HCT116 (cell line): ENCODE measurements at regions not wholly inside any gene's neighbourhood (a gene's known extent, or its start where the extent isn't known, plus 50 kb on each side); places are given as distances from the start of the nearest gene placed in this dataset.

ENCODE experiments used
- ATAC-seq: fragments of 200-7000 bp; cut with Tn5 transposase; 2 replicates; pipeline ENCODE4 v1.9.1; 2020; ENCODE audit warnings: mild to moderate bottlenecking, moderate library complexity
- BruUV-seq: library from RNA; stranded (reverse); fragments of 400-500 nt; replicated peaks from 2 replicates; lab custom pipeline; 2021; lab: Mats Ljungman, UMichigan
- CTCF ChIA-PET: fragments of 300-600 bp; sonication (Branson Sonifier 250); formaldehyde crosslinking; loops from one replicate; lab custom pipeline; 2021; ENCODE audit warnings: antibody characterized with exemption; lab: Charles Lee
- POLR2A ChIA-PET: fragments of 300-600, 350-600 bp; sonication (Branson Sonifier 250); formaldehyde crosslinking; loops from one replicate; lab custom pipeline; 2021; ENCODE audit warnings: antibody characterized with exemption; lab: Charles Lee
- RAD21 ChIA-PET, 2 experiments: fragments of 300-600 bp; sonication (Branson Sonifier 250); formaldehyde crosslinking; loops; one replicate each; lab custom pipeline; 2023; ENCODE audit warnings: low total read pairs in 2 of 2; ENCODE audit not compliant: uncharacterized antibody in 2 of 2, unreplicated experiment in 2 of 2, low non-redundant PET in 1 of 2; lab: Charles Lee
- DNase-seq: peaks from one replicate; pipeline ENCODE4 v3.0.0-alpha.2; 2010; ENCODE audit warnings: low read depth, low spot score
- H2AFZ ChIP-seq: fragments of 200-600 bp; shearing (Covaris generic), sonication (generic); 2 replicates; pipeline ENCODE4 v1.6.1; 2017; ENCODE audit warnings: low read depth, mixed run types, mixed read lengths, antibody characterized with exemption, low read length; ENCODE audit not compliant: poor library complexity, severe bottlenecking
- H3K27ac ChIP-seq: 2 replicates; pipeline ENCODE4 v1.5.1; 2012; ENCODE audit warnings: low read depth, low read length
- H3K27me3 ChIP-seq: fragments of 200-600 bp; sonication (generic); 2 replicates; pipeline ENCODE4 v1.6.1; 2016; ENCODE audit warnings: mixed run types, low read length, mixed read lengths; ENCODE audit not compliant: insufficient read depth
- H3K36me3 ChIP-seq, 2 experiments: fragments of 200-500 bp in 1 of 2; fragments of 200-600 bp in 1 of 2; sonication (Bioruptor generic) in 1 of 2; sonication (generic) in 1 of 2; 2 replicates each; pipeline versions ENCODE4 v1.5.1 to v1.6.1; 2014 to 2016; ENCODE audit warnings: low read length in 2 of 2, inconsistent platforms in 1 of 2, mixed read lengths in 1 of 2, mixed run types in 1 of 2; ENCODE audit not compliant: insufficient read depth in 2 of 2, control insufficient read depth in 1 of 2
- H3K4me1 ChIP-seq, 2 experiments: fragments of 200-600 bp in 1 of 2; sonication (generic) in 1 of 2; 2 replicates each; pipeline versions ENCODE4 v1.5.1 to v1.6.1; 2012 to 2017; ENCODE audit warnings: low read length in 2 of 2, inconsistent platforms in 1 of 2, mild to moderate bottlenecking in 1 of 2, mixed read lengths in 1 of 2, mixed run types in 1 of 2, moderate library complexity in 1 of 2; ENCODE audit not compliant: insufficient read depth in 2 of 2, control insufficient read depth in 1 of 2
- H3K4me2 ChIP-seq: fragments of 200-600 bp; sonication (generic); 2 replicates; pipeline ENCODE4 v1.6.1; 2017; ENCODE audit warnings: mixed run types, low read length, mixed read lengths
- H3K4me3 ChIP-seq, 2 experiments: fragments of 200-600 bp in 1 of 2; sonication (generic) in 1 of 2; replicated peaks in 1 of 2; 2 replicates each; pipeline ENCODE4 v1.5.1; 2011 to 2016; ENCODE audit warnings: low read length in 2 of 2, control low read depth in 1 of 2, low read depth in 1 of 2, mild to moderate bottlenecking in 1 of 2, mixed read lengths in 1 of 2, mixed run types in 1 of 2
- H3K79me2 ChIP-seq: fragments of 200-600 bp; sonication (generic); 2 replicates; pipeline ENCODE4 v1.6.1; 2017; ENCODE audit warnings: mild to moderate bottlenecking, mixed run types, low read length, moderate library complexity, mixed read lengths; ENCODE audit not compliant: insufficient read depth
- H3K9ac ChIP-seq: fragments of 200-600 bp; sonication (generic); 2 replicates; pipeline ENCODE4 v1.6.1; 2016; ENCODE audit warnings: low read length, mixed read lengths
- H3K9me2 ChIP-seq: fragments of 200-600 bp; sonication (generic), shearing (Covaris generic); 2 replicates; pipeline ENCODE4 v1.6.1; 2017; ENCODE audit warnings: mixed run types, mild to moderate bottlenecking, moderate library complexity; ENCODE audit not compliant: insufficient read depth
- H3K9me3 ChIP-seq, 2 experiments: fragments of 200-500 bp in 1 of 2; fragments of 200-600 bp in 1 of 2; sonication (Bioruptor generic) in 1 of 2; sonication (generic) in 1 of 2; 2 replicates each; pipeline ENCODE4 v1.6.1; 2014 to 2017; ENCODE audit warnings: low read length in 2 of 2, mixed read lengths in 2 of 2, inconsistent platforms in 1 of 2, low read depth in 1 of 2, mild to moderate bottlenecking in 1 of 2, mixed run types in 1 of 2, moderate library complexity in 1 of 2; ENCODE audit not compliant: control insufficient read depth in 1 of 2, insufficient read depth in 1 of 2
- H4K20me1 ChIP-seq: fragments of 200-600 bp; sonication (generic), shearing (Covaris generic); 2 replicates; pipeline ENCODE4 v1.6.1; 2017; ENCODE audit warnings: mixed run types, mild to moderate bottlenecking, moderate library complexity; ENCODE audit not compliant: insufficient read depth
- CBX3 ChIP-seq: IDR thresholded peaks from 2 replicates; pipeline ENCODE4 v1.6.1; 2012; ENCODE audit warnings: low read depth
- CEBPB ChIP-seq: IDR thresholded peaks from 2 replicates; pipeline ENCODE4 v1.6.1; 2012; ENCODE audit warnings: low read depth
- EGR1 ChIP-seq: IDR thresholded peaks from 2 replicates; pipeline ENCODE4 v1.6.1; 2012; ENCODE audit warnings: low read depth
- EZH2phosphoT487 ChIP-seq: fragments of 200-600 bp; IDR thresholded peaks from 2 replicates; pipeline ENCODE4 v1.6.1; 2018; ENCODE audit warnings: antibody characterized with exemption, borderline replicate concordance
- FOSL1 ChIP-seq: IDR thresholded peaks from 2 replicates; pipeline ENCODE4 v1.6.1; 2012; ENCODE audit warnings: low read depth
- JUND ChIP-seq: IDR thresholded peaks from 2 replicates; pipeline ENCODE4 v1.6.1; 2012
- POLR2A ChIP-seq: IDR thresholded peaks from 2 replicates; pipeline ENCODE4 v1.7.0; 2011; ENCODE audit warnings: borderline replicate concordance; ENCODE audit not compliant: insufficient read depth, insufficient read length; ENCODE audit errors: extremely low read depth
- POLR2AphosphoS5 ChIP-seq: IDR thresholded peaks from 2 replicates; pipeline ENCODE4 v1.6.1; 2011; ENCODE audit warnings: mild to moderate bottlenecking, low read depth, low read length, moderate library complexity
- RAD21 ChIP-seq: IDR thresholded peaks from 2 replicates; pipeline ENCODE4 v1.6.1; 2012; ENCODE audit warnings: low read depth, mild to moderate bottlenecking
- SP1 ChIP-seq: IDR thresholded peaks from 2 replicates; pipeline ENCODE4 v1.6.1; 2012; ENCODE audit warnings: low read depth
- SRF ChIP-seq: IDR thresholded peaks from 2 replicates; pipeline ENCODE4 v1.6.1; 2012; ENCODE audit warnings: low read depth
- TCF7L2 ChIP-seq: IDR thresholded peaks from 2 replicates; pipeline ENCODE4 v1.7.0; 2011; ENCODE audit warnings: borderline replicate concordance, inconsistent platforms; ENCODE audit not compliant: insufficient read depth, insufficient read length; ENCODE audit errors: extremely low read depth
- YY1 ChIP-seq: IDR thresholded peaks from 2 replicates; pipeline ENCODE4 v1.6.1; 2011; ENCODE audit warnings: low read length, low read depth, moderate library complexity, mild to moderate bottlenecking; ENCODE audit not compliant: insufficient replicate concordance; ENCODE audit errors: extremely low read depth
- ZFX ChIP-seq: fragments of 450-650 bp; IDR thresholded peaks from 2 replicates; pipeline ENCODE4 v1.6.1; 2017
- ZNF274 ChIP-seq: fragments of 200-500 bp; sonication (Bioruptor generic); IDR thresholded peaks from 2 replicates; pipeline ENCODE4 v1.6.1; 2014; ENCODE audit warnings: mild to moderate bottlenecking, low read depth, low read length, inconsistent platforms
- intact Hi-C: fragments of 100-400 bp; cut with micrococcal nuclease; formaldehyde crosslinking; loops from 2 replicates; pipeline ENCODE4 v1.10.0; 2022
- TF ChIP-seq, protein P1 (sequence below): IDR thresholded peaks from 2 replicates; pipeline ENCODE4 v1.6.1; 2012
- TF ChIP-seq, protein P2 (sequence below), 3 experiments: fragments of 200-600 bp in 1 of 3; sonication (generic) in 1 of 3; IDR thresholded peaks in 2 of 3; conservative IDR thresholded peaks in 1 of 3; 2 replicates each; pipeline ENCODE4 v1.5.1; 2012 to 2017; ENCODE audit warnings: low read depth in 2 of 3, low read length in 2 of 3, antibody characterized with exemption in 1 of 3, borderline replicate concordance in 1 of 3, control low read depth in 1 of 3, mild to moderate bottlenecking in 1 of 3, mixed read lengths in 1 of 3, mixed run types in 1 of 3, moderate library complexity in 1 of 3; ENCODE audit not compliant: insufficient read depth in 1 of 3
- TF ChIP-seq, protein P3 (sequence below): IDR thresholded peaks from 2 replicates; pipeline ENCODE4 v1.6.1; 2012; ENCODE audit warnings: low read depth
- TF ChIP-seq, protein P4 (sequence below): IDR thresholded peaks from 2 replicates; pipeline ENCODE4 v1.6.1; 2011; ENCODE audit warnings: mild to moderate bottlenecking, low read length, moderate library complexity; ENCODE audit not compliant: insufficient replicate concordance; ENCODE audit errors: extremely low read depth
- TF ChIP-seq, protein P5 (sequence below): IDR thresholded peaks from 2 replicates; pipeline ENCODE4 v1.6.1; 2012

DNA sequence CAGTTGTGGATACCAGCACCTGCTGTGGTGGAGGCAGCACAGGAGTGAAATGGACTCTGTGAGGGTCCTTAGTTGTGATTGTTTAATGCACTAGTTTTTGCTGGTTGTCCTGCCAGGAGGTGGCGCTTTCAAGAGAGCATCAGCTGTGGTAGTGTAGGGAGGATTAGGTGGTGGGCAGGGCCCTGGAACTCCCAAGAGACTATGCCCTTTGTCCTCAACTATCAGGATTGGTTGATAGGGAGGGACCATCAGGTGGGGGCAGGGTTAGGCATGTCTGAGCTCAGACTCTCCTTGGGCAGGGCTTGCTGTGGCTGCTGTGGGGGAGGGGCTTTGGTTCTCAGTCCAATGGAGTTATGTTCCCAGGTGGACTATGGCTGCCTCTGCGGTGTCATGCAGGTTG is 121.9 kb downstream of the RRAGB start:
- Histone ChIP-seq H3K9me2 (no peaks in the 10 kb centered on the region), H3K4me1 (no peaks in the 10 kb centered on the region), H2AFZ (no peak overlapping the region), H3K9ac (no peak overlapping the region), H3K4me2 (no peak overlapping the region), H3K4me3 (no peak overlapping the region), H3K9me3 (no peaks in the 10 kb centered on the region)
- CTCF ChIA-PET = no interaction called here
- intact Hi-C loops = no loop called here
- TF ChIP-seq JUND (no peak), EZH2phosphoT487 (no peak), EGR1 (no peak), YY1 (no peak), SP1 (no peak), SRF (no peak), POLR2A (no peak), POLR2AphosphoS5 (no peak), ZFX (no peak), FOSL1 (no peak), RAD21 (no peak), CBX3 (no peak), ZNF274 (no peak), CEBPB (no peak), TCF7L2 (no peak)
- TF ChIP-seq, protein P1, sequence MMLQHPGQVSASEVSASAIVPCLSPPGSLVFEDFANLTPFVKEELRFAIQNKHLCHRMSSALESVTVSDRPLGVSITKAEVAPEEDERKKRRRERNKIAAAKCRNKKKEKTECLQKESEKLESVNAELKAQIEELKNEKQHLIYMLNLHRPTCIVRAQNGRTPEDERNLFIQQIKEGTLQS = no peak
- TF ChIP-seq, protein P2, sequence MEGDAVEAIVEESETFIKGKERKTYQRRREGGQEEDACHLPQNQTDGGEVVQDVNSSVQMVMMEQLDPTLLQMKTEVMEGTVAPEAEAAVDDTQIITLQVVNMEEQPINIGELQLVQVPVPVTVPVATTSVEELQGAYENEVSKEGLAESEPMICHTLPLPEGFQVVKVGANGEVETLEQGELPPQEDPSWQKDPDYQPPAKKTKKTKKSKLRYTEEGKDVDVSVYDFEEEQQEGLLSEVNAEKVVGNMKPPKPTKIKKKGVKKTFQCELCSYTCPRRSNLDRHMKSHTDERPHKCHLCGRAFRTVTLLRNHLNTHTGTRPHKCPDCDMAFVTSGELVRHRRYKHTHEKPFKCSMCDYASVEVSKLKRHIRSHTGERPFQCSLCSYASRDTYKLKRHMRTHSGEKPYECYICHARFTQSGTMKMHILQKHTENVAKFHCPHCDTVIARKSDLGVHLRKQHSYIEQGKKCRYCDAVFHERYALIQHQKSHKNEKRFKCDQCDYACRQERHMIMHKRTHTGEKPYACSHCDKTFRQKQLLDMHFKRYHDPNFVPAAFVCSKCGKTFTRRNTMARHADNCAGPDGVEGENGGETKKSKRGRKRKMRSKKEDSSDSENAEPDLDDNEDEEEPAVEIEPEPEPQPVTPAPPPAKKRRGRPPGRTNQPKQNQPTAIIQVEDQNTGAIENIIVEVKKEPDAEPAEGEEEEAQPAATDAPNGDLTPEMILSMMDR (IDR thresholded peaks at IDR 0.05 in 2 of 3, conservative IDR thresholded peaks at IDR 0.05 in 1 of 3; ENCODE audit: borderline replicate concordance in 1 of 3, insufficient read depth in 1 of 3, low read depth in 2 of 3, low read length in 2 of 3) = no peak
- TF ChIP-seq, protein P3, sequence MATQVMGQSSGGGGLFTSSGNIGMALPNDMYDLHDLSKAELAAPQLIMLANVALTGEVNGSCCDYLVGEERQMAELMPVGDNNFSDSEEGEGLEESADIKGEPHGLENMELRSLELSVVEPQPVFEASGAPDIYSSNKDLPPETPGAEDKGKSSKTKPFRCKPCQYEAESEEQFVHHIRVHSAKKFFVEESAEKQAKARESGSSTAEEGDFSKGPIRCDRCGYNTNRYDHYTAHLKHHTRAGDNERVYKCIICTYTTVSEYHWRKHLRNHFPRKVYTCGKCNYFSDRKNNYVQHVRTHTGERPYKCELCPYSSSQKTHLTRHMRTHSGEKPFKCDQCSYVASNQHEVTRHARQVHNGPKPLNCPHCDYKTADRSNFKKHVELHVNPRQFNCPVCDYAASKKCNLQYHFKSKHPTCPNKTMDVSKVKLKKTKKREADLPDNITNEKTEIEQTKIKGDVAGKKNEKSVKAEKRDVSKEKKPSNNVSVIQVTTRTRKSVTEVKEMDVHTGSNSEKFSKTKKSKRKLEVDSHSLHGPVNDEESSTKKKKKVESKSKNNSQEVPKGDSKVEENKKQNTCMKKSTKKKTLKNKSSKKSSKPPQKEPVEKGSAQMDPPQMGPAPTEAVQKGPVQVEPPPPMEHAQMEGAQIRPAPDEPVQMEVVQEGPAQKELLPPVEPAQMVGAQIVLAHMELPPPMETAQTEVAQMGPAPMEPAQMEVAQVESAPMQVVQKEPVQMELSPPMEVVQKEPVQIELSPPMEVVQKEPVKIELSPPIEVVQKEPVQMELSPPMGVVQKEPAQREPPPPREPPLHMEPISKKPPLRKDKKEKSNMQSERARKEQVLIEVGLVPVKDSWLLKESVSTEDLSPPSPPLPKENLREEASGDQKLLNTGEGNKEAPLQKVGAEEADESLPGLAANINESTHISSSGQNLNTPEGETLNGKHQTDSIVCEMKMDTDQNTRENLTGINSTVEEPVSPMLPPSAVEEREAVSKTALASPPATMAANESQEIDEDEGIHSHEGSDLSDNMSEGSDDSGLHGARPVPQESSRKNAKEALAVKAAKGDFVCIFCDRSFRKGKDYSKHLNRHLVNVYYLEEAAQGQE = no peak
- TF ChIP-seq, protein P4, sequence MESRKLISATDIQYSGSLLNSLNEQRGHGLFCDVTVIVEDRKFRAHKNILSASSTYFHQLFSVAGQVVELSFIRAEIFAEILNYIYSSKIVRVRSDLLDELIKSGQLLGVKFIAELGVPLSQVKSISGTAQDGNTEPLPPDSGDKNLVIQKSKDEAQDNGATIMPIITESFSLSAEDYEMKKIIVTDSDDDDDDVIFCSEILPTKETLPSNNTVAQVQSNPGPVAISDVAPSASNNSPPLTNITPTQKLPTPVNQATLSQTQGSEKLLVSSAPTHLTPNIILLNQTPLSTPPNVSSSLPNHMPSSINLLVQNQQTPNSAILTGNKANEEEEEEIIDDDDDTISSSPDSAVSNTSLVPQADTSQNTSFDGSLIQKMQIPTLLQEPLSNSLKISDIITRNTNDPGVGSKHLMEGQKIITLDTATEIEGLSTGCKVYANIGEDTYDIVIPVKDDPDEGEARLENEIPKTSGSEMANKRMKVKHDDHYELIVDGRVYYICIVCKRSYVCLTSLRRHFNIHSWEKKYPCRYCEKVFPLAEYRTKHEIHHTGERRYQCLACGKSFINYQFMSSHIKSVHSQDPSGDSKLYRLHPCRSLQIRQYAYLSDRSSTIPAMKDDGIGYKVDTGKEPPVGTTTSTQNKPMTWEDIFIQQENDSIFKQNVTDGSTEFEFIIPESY = no peak
- TF ChIP-seq, protein P5, sequence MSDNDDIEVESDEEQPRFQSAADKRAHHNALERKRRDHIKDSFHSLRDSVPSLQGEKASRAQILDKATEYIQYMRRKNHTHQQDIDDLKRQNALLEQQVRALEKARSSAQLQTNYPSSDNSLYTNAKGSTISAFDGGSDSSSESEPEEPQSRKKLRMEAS = no peak
- TF ChIP-seq, all 23 proteins: peak for 0
- Histone ChIP-seq H3K27me3 (no peaks in the 10 kb centered on the region), H3K36me3 (no peaks in the 10 kb centered on the region), H4K20me1 (no peaks in the 10 kb centered on the region), H3K79me2 (no peaks in the 10 kb centered on the region), H3K27ac (no peak overlapping the region)
- no peak for ATAC-seq
- ChIA-PET POLR2A (no interaction called here), RAD21 (no interaction called here)
- no peak for DNase-seq
- no TSS peak for BruUV-seq
